ENCODE measurements at regions not wholly inside any gene's neighbourhood (a gene's known extent, or its start where the extent isn't known, plus 50 kb on each side); places are given as distances from the start of the nearest gene placed in this dataset.

- ATAC-seq (ENCODE audit: low read depth) = no peak; the same call in 2 of the 3 replicates
- H3K4me1 ChIP-seq (ENCODE audit: insufficient read depth, poor library complexity, severe bottlenecking) = no peaks in the 10 kb centered on the region
- no peak for DNase-seq (ENCODE audit: low spot score)
- no peaks in the 10 kb centered on the region for H3K9me3 ChIP-seq (ENCODE audit: severe bottlenecking)
- TF ChIP-seq CTCF (IDR thresholded peaks at IDR 0.05; ENCODE audit: poor library complexity, severe bottlenecking) = peak; percentile 70
- H3K27me3 ChIP-seq (ENCODE audit: insufficient read depth, poor library complexity, severe bottlenecking) = no peaks in the 10 kb centered on the region
- H3K27ac ChIP-seq (ENCODE audit: poor library complexity, severe bottlenecking) = no peak overlapping the region
- no peak overlapping the region for H3K4me3 ChIP-seq (ENCODE audit: severe bottlenecking)
- H3K36me3 ChIP-seq (ENCODE audit: low read depth) = no peaks in the 10 kb centered on the region
These were observed 51.3 kb upstream of the LSM14A start for GRCh38 chr19:34120846-34121639.
